OCI-LY7 (cell line): ENCODE measurements at regions not wholly inside any gene's neighbourhood (a gene's known extent, or its start where the extent isn't known, plus 50 kb on each side); places are given as distances from the start of the nearest gene placed in this dataset.

Experiments
- BruUV-seq: library from RNA; stranded (reverse); fragments of 400-500 nt; replicated peaks from 2 replicates; lab custom pipeline; 2021; lab: Mats Ljungman, UMichigan
- CTCF ChIA-PET: fragments of 300-600 bp; sonication (Branson Sonifier 250); formaldehyde crosslinking; loops from one replicate; lab custom pipeline; 2022; ENCODE audit warnings: antibody characterized with exemption; ENCODE audit not compliant: unreplicated experiment; lab: Charles Lee
- POLR2A ChIA-PET: fragments of 300-600 bp; sonication (Branson Sonifier 250); formaldehyde crosslinking; loops from one replicate; lab custom pipeline; 2022; ENCODE audit warnings: antibody characterized with exemption; lab: Charles Lee
- DNase-seq: peaks from one replicate; pipeline ENCODE4 v3.0.0-alpha.2; 2015; ENCODE audit warnings: low spot score
- H2AFZ ChIP-seq: fragments of 200-600 bp; sonication (generic), shearing (Covaris generic); 2 replicates; pipeline ENCODE4 v1.6.1; 2014; ENCODE audit warnings: mild to moderate bottlenecking, antibody characterized with exemption, low read length, moderate library complexity
- H3K27ac ChIP-seq: fragments of 200-600 bp; sonication (generic); 2 replicates; pipeline ENCODE4 v1.5.1; 2014; ENCODE audit warnings: mixed run types, low read depth, mild to moderate bottlenecking, moderate library complexity, low read length, inconsistent platforms; ENCODE audit not compliant: poor library complexity, severe bottlenecking
- H3K36me3 ChIP-seq: fragments of 200-600 bp; sonication (generic); 2 replicates; pipeline ENCODE4 v1.6.1; 2014; ENCODE audit warnings: mild to moderate bottlenecking, antibody characterized with exemption, low read length, moderate library complexity, mixed read lengths; ENCODE audit not compliant: insufficient read depth
- H3K4me1 ChIP-seq: fragments of 200-600 bp; sonication (generic); 2 replicates; pipeline ENCODE4 v1.5.1; 2014; ENCODE audit warnings: mild to moderate bottlenecking, low read length; ENCODE audit not compliant: insufficient read depth, poor library complexity, severe bottlenecking
- H3K4me2 ChIP-seq: fragments of 200-600 bp; sonication (generic); 2 replicates; pipeline ENCODE4 v1.6.1; 2014; ENCODE audit warnings: mild to moderate bottlenecking, low read length
- H3K4me3 ChIP-seq: fragments of 200-600 bp; sonication (generic); 2 replicates; pipeline ENCODE4 v1.5.1; 2014; ENCODE audit warnings: mild to moderate bottlenecking, low read depth, low read length; ENCODE audit not compliant: poor library complexity, severe bottlenecking
- H3K79me2 ChIP-seq: fragments of 200-600 bp; sonication (generic); 2 replicates; pipeline ENCODE4 v1.6.1; 2016; ENCODE audit warnings: low read depth, mild to moderate bottlenecking, low read length, moderate library complexity, mixed read lengths; ENCODE audit not compliant: insufficient read depth
- H3K9me2 ChIP-seq: fragments of 200-600 bp; sonication (generic); 2 replicates; pipeline ENCODE4 v1.6.1; 2016; ENCODE audit warnings: mild to moderate bottlenecking, low read length, mixed read lengths; ENCODE audit not compliant: insufficient read depth
- H3K9me3 ChIP-seq: fragments of 200-600 bp; sonication (generic); 2 replicates; pipeline ENCODE4 v1.6.1; 2014; ENCODE audit warnings: mild to moderate bottlenecking, mixed run types, low read length, mixed read lengths
- H4K20me1 ChIP-seq: fragments of 200-600 bp; sonication (generic); 2 replicates; pipeline ENCODE4 v1.6.1; 2014; ENCODE audit warnings: mild to moderate bottlenecking, antibody characterized with exemption, low read length, moderate library complexity, mixed read lengths; ENCODE audit not compliant: insufficient read depth
- EZH2phosphoT487 ChIP-seq: fragments of 200-600 bp; sonication (generic); IDR thresholded peaks from 2 replicates; pipeline ENCODE4 v1.6.1; 2018; ENCODE audit warnings: low read depth, borderline replicate concordance, mild to moderate bottlenecking, mixed run types, antibody characterized with exemption, low read length, moderate library complexity, mixed read lengths
- intact Hi-C: fragments of 100-400 bp; cut with micrococcal nuclease; formaldehyde crosslinking; loops from one replicate; pipeline ENCODE4 v1.10.0; 2022; ENCODE audit not compliant: unreplicated experiment
- TF ChIP-seq, protein P1 (sequence below): fragments of 200-600 bp; sonication (generic); conservative IDR thresholded peaks from 2 replicates; pipeline ENCODE4 v1.5.1; 2014; ENCODE audit warnings: mild to moderate bottlenecking, antibody characterized with exemption, low read length, moderate library complexity, mixed read lengths

DNA sequence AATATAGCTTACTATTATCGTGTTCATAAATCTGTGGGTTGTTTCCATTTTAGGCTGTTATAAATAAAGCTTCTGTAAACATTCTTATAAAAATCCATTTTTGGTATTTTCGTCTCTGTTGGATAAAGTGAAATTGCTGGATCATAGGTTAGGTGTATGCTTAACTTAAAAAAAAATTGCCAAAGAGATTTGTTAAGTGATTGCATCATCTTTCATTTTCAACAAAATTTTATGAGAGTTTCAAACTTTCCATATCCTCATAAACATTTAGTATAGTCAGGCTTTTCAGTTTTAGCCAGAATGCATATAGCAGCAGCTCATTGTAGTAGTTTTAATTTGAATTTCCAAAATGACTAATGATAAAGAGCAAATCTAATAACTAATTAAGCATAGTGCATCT, 146.7 kb upstream of the CNTN5 start:
- ChIA-PET POLR2A (no interaction called here), CTCF (no interaction called here)
- no peaks in the 10 kb centered on the region for H3K4me1 ChIP-seq
- H3K36me3 ChIP-seq = no peaks in the 10 kb centered on the region
- H2AFZ ChIP-seq = no peak overlapping the region
- H4K20me1 ChIP-seq = no peaks in the 10 kb centered on the region
- no peak for DNase-seq
- TF ChIP-seq EZH2phosphoT487 = no peak
- TF ChIP-seq, protein P1, sequence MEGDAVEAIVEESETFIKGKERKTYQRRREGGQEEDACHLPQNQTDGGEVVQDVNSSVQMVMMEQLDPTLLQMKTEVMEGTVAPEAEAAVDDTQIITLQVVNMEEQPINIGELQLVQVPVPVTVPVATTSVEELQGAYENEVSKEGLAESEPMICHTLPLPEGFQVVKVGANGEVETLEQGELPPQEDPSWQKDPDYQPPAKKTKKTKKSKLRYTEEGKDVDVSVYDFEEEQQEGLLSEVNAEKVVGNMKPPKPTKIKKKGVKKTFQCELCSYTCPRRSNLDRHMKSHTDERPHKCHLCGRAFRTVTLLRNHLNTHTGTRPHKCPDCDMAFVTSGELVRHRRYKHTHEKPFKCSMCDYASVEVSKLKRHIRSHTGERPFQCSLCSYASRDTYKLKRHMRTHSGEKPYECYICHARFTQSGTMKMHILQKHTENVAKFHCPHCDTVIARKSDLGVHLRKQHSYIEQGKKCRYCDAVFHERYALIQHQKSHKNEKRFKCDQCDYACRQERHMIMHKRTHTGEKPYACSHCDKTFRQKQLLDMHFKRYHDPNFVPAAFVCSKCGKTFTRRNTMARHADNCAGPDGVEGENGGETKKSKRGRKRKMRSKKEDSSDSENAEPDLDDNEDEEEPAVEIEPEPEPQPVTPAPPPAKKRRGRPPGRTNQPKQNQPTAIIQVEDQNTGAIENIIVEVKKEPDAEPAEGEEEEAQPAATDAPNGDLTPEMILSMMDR = no peak
- no peak overlapping the region for H3K4me3 ChIP-seq
- no peak overlapping the region for H3K4me2 ChIP-seq
- no TSS peak for BruUV-seq
- H3K9me2 ChIP-seq = no peaks in the 10 kb centered on the region
- intact Hi-C loops = no loop called here
- H3K27ac ChIP-seq = no peak overlapping the region
- no peaks in the 10 kb centered on the region for H3K79me2 ChIP-seq
- H3K9me3 ChIP-seq = peaks cover 6% of the 10 kb centered on the region; the same call in 1 of the 2 replicates

DNA sequence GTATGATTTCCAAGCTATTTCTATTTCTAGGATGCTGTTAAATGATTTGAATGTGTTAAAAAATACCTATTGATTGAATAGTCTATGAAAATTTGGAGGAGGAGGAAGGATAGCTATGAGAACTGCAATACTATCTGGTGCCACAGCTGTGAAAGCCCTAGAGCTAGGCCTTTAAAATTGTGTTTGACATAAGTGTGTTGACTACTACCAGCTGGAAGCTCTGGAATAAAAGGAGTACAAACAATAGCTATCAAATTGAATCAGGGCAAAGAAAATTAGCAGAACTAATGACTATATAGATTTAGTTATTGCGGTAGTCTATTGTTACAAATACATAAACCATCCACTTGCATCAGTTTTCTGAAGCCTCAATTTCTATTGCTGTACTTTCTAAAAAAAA, 124.8 kb upstream of the CNTN5 start:
- DNase-seq = no peak
- H4K20me1 ChIP-seq = no peaks in the 10 kb centered on the region
- H3K27ac ChIP-seq = no peak overlapping the region
- CTCF ChIA-PET = no interaction called here
- no peak overlapping the region for H3K4me2 ChIP-seq
- H3K4me3 ChIP-seq = no peak overlapping the region
- H3K36me3 ChIP-seq = no peaks in the 10 kb centered on the region
- intact Hi-C loops = no loop called here
- no peak overlapping the region for H2AFZ ChIP-seq
- H3K9me3 ChIP-seq = no peaks in the 10 kb centered on the region
- TF ChIP-seq, protein P1 = no peak
- no peak for TF ChIP-seq EZH2phosphoT487
- POLR2A ChIA-PET = no interaction called here
- H3K9me2 ChIP-seq = no peaks in the 10 kb centered on the region
- H3K79me2 ChIP-seq = no peaks in the 10 kb centered on the region
- no peaks in the 10 kb centered on the region for H3K4me1 ChIP-seq
- no TSS peak for BruUV-seq

DNA sequence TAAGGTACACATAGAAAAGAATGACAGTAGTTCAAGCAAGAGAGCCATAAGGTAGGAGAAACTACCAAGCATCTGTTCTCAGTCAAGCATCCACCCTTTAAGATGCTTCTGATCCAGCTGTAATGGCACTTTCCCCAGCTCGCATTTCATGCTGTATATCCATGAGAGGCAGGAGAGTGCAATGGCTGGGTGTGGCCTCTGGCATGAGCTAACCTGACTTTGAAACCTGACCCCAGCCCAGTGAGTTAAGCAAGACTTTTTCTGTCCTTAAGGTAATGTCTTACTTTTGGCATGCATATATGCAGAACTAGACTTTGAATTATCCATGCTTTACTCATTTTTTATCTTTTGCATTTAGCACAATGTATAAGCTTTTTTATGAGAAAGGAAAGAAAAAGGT, 79.8 kb upstream of the CNTN5 start:
- no peaks in the 10 kb centered on the region for H3K36me3 ChIP-seq
- H3K4me3 ChIP-seq = no peak overlapping the region
- no peak for DNase-seq
- BruUV-seq = no TSS peak
- H3K79me2 ChIP-seq = no peaks in the 10 kb centered on the region
- H2AFZ ChIP-seq = no peak overlapping the region
- no peak for TF ChIP-seq EZH2phosphoT487
- TF ChIP-seq, protein P1 = no peak
- no peak overlapping the region for H3K4me2 ChIP-seq
- CTCF ChIA-PET = no interaction called here
- H3K4me1 ChIP-seq = no peaks in the 10 kb centered on the region
- no peaks in the 10 kb centered on the region for H3K9me2 ChIP-seq
- intact Hi-C loops = no loop called here
- POLR2A ChIA-PET = no interaction called here
- H3K9me3 ChIP-seq = no peaks in the 10 kb centered on the region
- no peak overlapping the region for H3K27ac ChIP-seq
- H4K20me1 ChIP-seq = no peaks in the 10 kb centered on the region
